NCI-H1417 treated with DMSO at 0.1 percent for 48 hours (cell line): ENCODE measurements at regions not wholly inside any gene's neighbourhood (a gene's known extent, or its start where the extent isn't known, plus 50 kb on each side); places are given as distances from the start of the nearest gene placed in this dataset.
"Not testable (repeated sequence)": the region's sequence is repeated elsewhere in the genome, so short reads cannot be mapped to it uniquely, and the experiment has no call there.

Source experiments
- DNase-seq: peaks from one replicate; lab custom pipeline; 2025; lab: John Stamatoyannopoulos, UW

GRCh38 chr10:22875581-22875980 lies 52.3 kb upstream of the ARMC3 start:
- DNase-seq, result no peak

- DNase-seq, result no peak
Measured at GRCh38 chr10:22874189-22874854, 53.5 kb upstream of the ARMC3 start.

GRCh38 chr10:22856444-22857074 lies 71.3 kb upstream of the ARMC3 start:
- DNase-seq, result no peak

- DNase-seq, result no peak
Measured at GRCh38 chr10:22854935-22855421, 72.9 kb upstream of the ARMC3 start.

GRCh38 chr10:22853906-22854447 lies 73.9 kb upstream of the ARMC3 start:
- DNase-seq, result no peak

GRCh38 chr10:22852712-22853353 lies 75.0 kb upstream of the ARMC3 start:
- DNase-seq, result no peak

GRCh38 chr10:22851865-22852239 lies 76.0 kb upstream of the ARMC3 start:
- DNase-seq, result no peak

GRCh38 chr10:22850541-22850940 lies 77.3 kb upstream of the ARMC3 start:
- DNase-seq, result no peak

- no peak for DNase-seq
Measured at GRCh38 chr10:22849077-22849805, 78.6 kb upstream of the ARMC3 start.

- no peak for DNase-seq
Measured at GRCh38 chr10:22848509-22848908, 79.3 kb upstream of the ARMC3 start.

GRCh38 chr10:22846294-22846693 lies 81.6 kb upstream of the ARMC3 start:
- no peak for DNase-seq

GRCh38 chr10:22839639-22840038 lies 88.2 kb upstream of the ARMC3 start:
- DNase-seq, result no peak

GRCh38 chr10:22837771-22838170 lies 90.1 kb upstream of the ARMC3 start:
- no peak for DNase-seq

- no peak for DNase-seq
Measured at GRCh38 chr10:22837351-22837750, 90.5 kb upstream of the ARMC3 start.

GRCh38 chr10:22834471-22834870 lies 93.4 kb upstream of the ARMC3 start:
- DNase-seq, result no peak

GRCh38 chr10:22833781-22834180 lies 94.1 kb upstream of the ARMC3 start:
- DNase-seq, result no peak

GRCh38 chr10:22833353-22833752 lies 94.5 kb upstream of the ARMC3 start:
- no peak for DNase-seq

- DNase-seq, result no peak
Measured at GRCh38 chr10:22832851-22833250, 95.0 kb upstream of the ARMC3 start.

GRCh38 chr10:22832066-22832602 lies 95.7 kb upstream of the ARMC3 start:
- no peak for DNase-seq

GRCh38 chr10:22831586-22831985 lies 96.3 kb upstream of the ARMC3 start:
- DNase-seq, result no peak

GRCh38 chr10:22828712-22829111 lies 99.1 kb upstream of the ARMC3 start:
- DNase-seq, result not testable (repeated sequence)

GRCh38 chr10:22825841-22826240 lies 102.0 kb upstream of the ARMC3 start:
- no peak for DNase-seq
